Astrocyte (in vitro differentiated cells and primary cell): ENCODE measurements at regions not wholly inside any gene's neighbourhood (a gene's known extent, or its start where the extent isn't known, plus 50 kb on each side); places are given as distances from the start of the nearest gene placed in this dataset.
"Not testable (repeated sequence)": the region's sequence is repeated elsewhere in the genome, so short reads cannot be mapped to it uniquely, and the experiment has no call there.

Experiments
- DNase-seq: peaks from one replicate; pipeline ENCODE4 v3.0.0-alpha.2; 2010; ENCODE audit warnings: low read depth
- FAIRE-seq: peaks from 2 replicates; lab custom pipeline; 2011; peaks lifted over from hg19 to GRCh38; lab: Jason Lieb, UNC
- H2AFZ ChIP-seq: 2 replicates; pipeline ENCODE4 v1.6.0; 2012; ENCODE audit warnings: low read depth, low read length, inconsistent platforms
- H3K27ac ChIP-seq: 2 replicates; pipeline ENCODE4 v1.5.1; 2011; ENCODE audit warnings: low read depth, low read length, inconsistent platforms
- H3K27me3 ChIP-seq: 2 replicates; pipeline ENCODE4 v1.6.0; 2011; ENCODE audit warnings: low read length, inconsistent platforms; ENCODE audit not compliant: insufficient read depth
- H3K36me3 ChIP-seq: 2 replicates; pipeline ENCODE4 v1.5.1; 2011; ENCODE audit warnings: low read length, inconsistent platforms; ENCODE audit not compliant: insufficient read depth
- H3K4me1 ChIP-seq: 2 replicates; pipeline ENCODE4 v1.5.1; 2011; ENCODE audit warnings: low read length, inconsistent platforms; ENCODE audit not compliant: insufficient read depth
- H3K4me2 ChIP-seq: 2 replicates; pipeline ENCODE4 v1.6.0; 2012; ENCODE audit warnings: low read length, inconsistent platforms
- H3K4me3 ChIP-seq: 2 replicates; pipeline ENCODE4 v1.5.1; 2011; ENCODE audit warnings: low read depth, mild to moderate bottlenecking, low read length, inconsistent platforms; ENCODE audit not compliant: insufficient read depth
- H3K79me2 ChIP-seq: 2 replicates; pipeline ENCODE4 v1.6.0; 2012; ENCODE audit warnings: mild to moderate bottlenecking, low read length, inconsistent platforms; ENCODE audit not compliant: insufficient read depth
- H3K9ac ChIP-seq: 2 replicates; pipeline ENCODE4 v1.6.0; 2012; ENCODE audit warnings: mild to moderate bottlenecking, low read length, inconsistent platforms
- H3K9me3 ChIP-seq: 2 replicates; pipeline ENCODE4 v1.5.1; 2012; ENCODE audit warnings: low read depth, mild to moderate bottlenecking, low read length, inconsistent platforms; ENCODE audit not compliant: insufficient read depth
- H4K20me1 ChIP-seq: 2 replicates; pipeline ENCODE4 v1.6.0; 2012; ENCODE audit warnings: low read length, inconsistent platforms; ENCODE audit not compliant: insufficient read depth
- H3K27ac Mint-ChIP-seq: one replicate; pipeline ENCODE4 v1.8.0; 2021; ENCODE audit warnings: mild to moderate bottlenecking, mixed read lengths; ENCODE audit not compliant: unreplicated experiment
- H3K27me3 Mint-ChIP-seq: one replicate; pipeline ENCODE4 v1.8.0; 2021; ENCODE audit warnings: low read depth, mixed read lengths; ENCODE audit not compliant: unreplicated experiment
- H3K36me3 Mint-ChIP-seq: one replicate; pipeline ENCODE4 v1.8.0; 2021; ENCODE audit warnings: low read depth, mixed read lengths; ENCODE audit not compliant: unreplicated experiment
- H3K4me1 Mint-ChIP-seq: one replicate; pipeline ENCODE4 v1.8.0; 2021; ENCODE audit warnings: low read depth, mixed read lengths; ENCODE audit not compliant: unreplicated experiment
- H3K4me3 Mint-ChIP-seq: one replicate; pipeline ENCODE4 v1.8.0; 2021; ENCODE audit warnings: mild to moderate bottlenecking, moderate library complexity, mixed read lengths; ENCODE audit not compliant: unreplicated experiment
- H3K9me3 Mint-ChIP-seq: one replicate; pipeline ENCODE4 v1.8.0; 2021; ENCODE audit warnings: mild to moderate bottlenecking, mixed read lengths; ENCODE audit not compliant: unreplicated experiment
- CTCF ChIP-seq: IDR thresholded peaks from 2 replicates; pipeline ENCODE4 v1.5.1; 2011; ENCODE audit warnings: low read depth, mild to moderate bottlenecking, inconsistent platforms, low read length, moderate library complexity; ENCODE audit not compliant: insufficient read depth
- EZH2 ChIP-seq: IDR thresholded peaks from 2 replicates; pipeline ENCODE4 v1.6.1; 2012; ENCODE audit warnings: mild to moderate bottlenecking, low read length, inconsistent platforms; ENCODE audit not compliant: insufficient read depth

- H3K4me1 Mint-ChIP-seq = peaks cover 18% of the 10 kb centered on the region
- Histone ChIP-seq H4K20me1 (no peaks in the 10 kb centered on the region), H3K4me3 (no peak overlapping the region), H3K9me3 (no peaks in the 10 kb centered on the region), H3K27me3 (peaks cover under 1% of the 10 kb centered on the region), H3K4me1 (peaks cover 6% of the 10 kb centered on the region), H3K79me2 (no peaks in the 10 kb centered on the region), H2AFZ (no peak overlapping the region), H3K36me3 (no peaks in the 10 kb centered on the region), H3K9ac (no peak overlapping the region), H3K27ac (no peak overlapping the region), H3K4me2 (no peak overlapping the region)
- H3K9me3 Mint-ChIP-seq = no peaks in the 10 kb centered on the region
- TF ChIP-seq CTCF (no peak), EZH2 (no peak)
- H3K27me3 Mint-ChIP-seq = peaks cover 10% of the 10 kb centered on the region
- H3K4me3 Mint-ChIP-seq = no peak overlapping the region
- FAIRE-seq = no peak
- peaks cover 1% of the 10 kb centered on the region for H3K36me3 Mint-ChIP-seq
- no peak for DNase-seq
- no peak overlapping the region for H3K27ac Mint-ChIP-seq
Observed at GRCh38 chr11:115981104-115981481, 476.9 kb upstream of the CADM1 start.

- Histone ChIP-seq H3K27ac (no peak overlapping the region), H3K27me3 (peaks cover 3% of the 10 kb centered on the region), H3K4me2 (no peak overlapping the region), H3K79me2 (no peaks in the 10 kb centered on the region), H3K4me3 (no peak overlapping the region), H3K9ac (no peak overlapping the region), H3K4me1 (peaks cover 1% of the 10 kb centered on the region), H3K36me3 (no peaks in the 10 kb centered on the region), H2AFZ (no peak overlapping the region), H4K20me1 (no peaks in the 10 kb centered on the region), H3K9me3 (no peaks in the 10 kb centered on the region)
- TF ChIP-seq EZH2 (no peak), CTCF (no peak)
- DNase-seq (no peak), FAIRE-seq (no peak)
- Mint-ChIP-seq H3K4me1 (peaks cover 19% of the 10 kb centered on the region), H3K4me3 (no peak overlapping the region), H3K27me3 (peaks cover 13% of the 10 kb centered on the region), H3K27ac (no peak overlapping the region), H3K36me3 (peaks cover 1% of the 10 kb centered on the region), H3K9me3 (no peaks in the 10 kb centered on the region)
Observed at GRCh38 chr11:115980337-115981103, 476.3 kb upstream of the CADM1 start.

- Histone ChIP-seq H3K4me2 (peak overlapping the region; percentile 85), H3K4me1 (peaks cover 7% of the 10 kb centered on the region), H3K4me3 (no peak overlapping the region), H2AFZ (no peak overlapping the region), H3K27me3 (peaks cover 3% of the 10 kb centered on the region), H3K27ac (no peak overlapping the region), H4K20me1 (no peaks in the 10 kb centered on the region), H3K36me3 (no peaks in the 10 kb centered on the region), H3K9ac (peak overlapping the region; percentile 72), H3K9me3 (no peaks in the 10 kb centered on the region), H3K79me2 (no peaks in the 10 kb centered on the region)
- H3K4me1 Mint-ChIP-seq = peaks cover 12% of the 10 kb centered on the region
- H3K36me3 Mint-ChIP-seq = no peaks in the 10 kb centered on the region
- peak overlapping the region; percentile 74 for H3K4me3 Mint-ChIP-seq
- DNase-seq (no peak), FAIRE-seq (no peak)
- no peak overlapping the region for H3K27ac Mint-ChIP-seq
- H3K9me3 Mint-ChIP-seq = peaks cover 4% of the 10 kb centered on the region
- no peak for TF ChIP-seq CTCF
- no peak for TF ChIP-seq EZH2
- H3K27me3 Mint-ChIP-seq = peaks cover 9% of the 10 kb centered on the region
Observed at GRCh38 chr11:115974703-115975102, 470.5 kb upstream of the CADM1 start.

GRCh38 chr11:115967203-115967602 lies 463.0 kb upstream of the CADM1 start:
- H3K4me1 ChIP-seq = peaks cover 11% of the 10 kb centered on the region
- H3K27me3 Mint-ChIP-seq = peaks cover 11% of the 10 kb centered on the region
- FAIRE-seq, H3K27ac Mint-ChIP-seq, H3K36me3 Mint-ChIP-seq, H3K27ac ChIP-seq, H3K9me3 Mint-ChIP-seq, H3K4me2 ChIP-seq, H3K27me3 ChIP-seq, DNase-seq, H3K4me1 Mint-ChIP-seq, H3K4me3 Mint-ChIP-seq, H4K20me1 ChIP-seq, H3K36me3 ChIP-seq, H3K79me2 ChIP-seq, H3K4me3 ChIP-seq, H2AFZ ChIP-seq, H3K9me3 ChIP-seq, H3K9ac ChIP-seq: not testable (repeated sequence)
